Esophagus squamous epithelium (tissue), 4 donors: ENCODE measurements at regions not wholly inside any gene's neighbourhood (a gene's known extent, or its start where the extent isn't known, plus 50 kb on each side); places are given as distances from the start of the nearest gene placed in this dataset.
"Not testable (repeated sequence)": the region's sequence is repeated elsewhere in the genome, so short reads cannot be mapped to it uniquely, and the experiment has no call there.

Source experiments
- CTCF ChIP-seq, 6 experiments: fragments of 450-650 bp in 4 of 6; fragments of 200-600 bp in 2 of 6; sonication (generic) in 2 of 6; IDR thresholded peaks; one replicate each; pipeline ENCODE4 v1.5.1; 2016 to 2019; ENCODE audit warnings: antibody characterized with exemption in 6 of 6, mild to moderate bottlenecking in 4 of 6, moderate library complexity in 4 of 6
- POLR2A ChIP-seq, 4 donors: fragments of 450-650 bp; IDR thresholded peaks; one replicate each; pipeline ENCODE4 v1.6.1; 2017; ENCODE audit warnings: antibody characterized with exemption in 4 of 4, mild to moderate bottlenecking in 4 of 4, moderate library complexity in 3 of 4

GRCh38 chr5:119754825-119755224, 125.5 kb downstream of the FAM170A start:
- not testable (repeated sequence) for TF ChIP-seq CTCF, POLR2A (IDR thresholded peaks at IDR 0.05)
